Natural killer cell (primary cell): ENCODE measurements at regions not wholly inside any gene's neighbourhood (a gene's known extent, or its start where the extent isn't known, plus 50 kb on each side); places are given as distances from the start of the nearest gene placed in this dataset.

Experiments used
- ATAC-seq, 3 donors: fragments of 150-1000 bp in 2 of 3; fragments of 200-7000 bp in 1 of 3; cut with Tn5 transposase; 1 replicate in 1 of 3; 2 replicates in 2 of 3; pipeline ENCODE4 v1.10.0; 2021; ENCODE audit warnings: mild to moderate bottlenecking in 2 of 3, moderate library complexity in 2 of 3
- DNase-seq, 2 donors: peaks; one replicate each; pipeline versions ENCODE4 v3.0.0 to v3.0.0-alpha.2; 2013 to 2021; ENCODE audit warnings: mixed read lengths in 1 of 2
- H3K27ac ChIP-seq: one replicate; pipeline ENCODE4 v1.5.1; 2013; ENCODE audit warnings: mild to moderate bottlenecking, low read length
- H3K27me3 ChIP-seq: one replicate; pipeline ENCODE4 v1.6.1; 2013; ENCODE audit warnings: low read length; ENCODE audit not compliant: control insufficient read depth, insufficient read depth
- H3K36me3 ChIP-seq: one replicate; pipeline ENCODE4 v1.6.1; 2013; ENCODE audit warnings: low read length; ENCODE audit not compliant: control insufficient read depth, insufficient read depth
- H3K4me1 ChIP-seq: one replicate; pipeline ENCODE4 v1.6.1; 2013; ENCODE audit warnings: low read length; ENCODE audit not compliant: control insufficient read depth, insufficient read depth
- H3K4me3 ChIP-seq: one replicate; pipeline ENCODE4 v1.5.1; 2013; ENCODE audit warnings: low read length
- H3K9me3 ChIP-seq: one replicate; pipeline ENCODE4 v1.6.1; 2013; ENCODE audit warnings: low read length; ENCODE audit not compliant: control insufficient read depth, insufficient read depth
- H3K27ac Mint-ChIP-seq, 2 donors: one replicate each; pipeline ENCODE4 v1.8.0; 2022; ENCODE audit warnings: mild to moderate bottlenecking in 2 of 2, mixed read lengths in 2 of 2, moderate library complexity in 1 of 2
- H3K27me3 Mint-ChIP-seq, 2 donors: one replicate each; pipeline ENCODE4 v1.8.0; 2022; ENCODE audit warnings: low read depth in 2 of 2, mixed read lengths in 2 of 2
- H3K36me3 Mint-ChIP-seq: one replicate; pipeline ENCODE4 v1.8.0; 2022; ENCODE audit warnings: mixed read lengths
- H3K4me1 Mint-ChIP-seq, 2 donors: one replicate each; pipeline ENCODE4 v1.8.0; 2022; ENCODE audit warnings: mixed read lengths in 2 of 2
- H3K4me3 Mint-ChIP-seq: one replicate; pipeline ENCODE4 v1.8.0; 2022; ENCODE audit warnings: mild to moderate bottlenecking, moderate library complexity, mixed read lengths
- H3K9me3 Mint-ChIP-seq, 2 donors: one replicate each; pipeline ENCODE4 v1.8.0; 2022; ENCODE audit warnings: mixed read lengths in 2 of 2
- CTCF ChIP-seq: fragments of 200-600 bp; IDR thresholded peaks from one replicate; pipeline ENCODE4 v1.8.0; 2022; ENCODE audit warnings: antibody characterized with exemption
- WGBS: methylation state at CpG from one replicate; pipeline ENCODE4 v1.1.7; 2013; ENCODE audit warnings: missing lambda C conversion rate; ENCODE audit not compliant: insufficient coverage; 5-methylcytosine and 5-hydroxymethylcytosine counted together
- intact Hi-C: fragments of 100-400 bp; cut with micrococcal nuclease; formaldehyde crosslinking; loops from one replicate; pipeline ENCODE4 v1.14.2; 2022

DNA sequence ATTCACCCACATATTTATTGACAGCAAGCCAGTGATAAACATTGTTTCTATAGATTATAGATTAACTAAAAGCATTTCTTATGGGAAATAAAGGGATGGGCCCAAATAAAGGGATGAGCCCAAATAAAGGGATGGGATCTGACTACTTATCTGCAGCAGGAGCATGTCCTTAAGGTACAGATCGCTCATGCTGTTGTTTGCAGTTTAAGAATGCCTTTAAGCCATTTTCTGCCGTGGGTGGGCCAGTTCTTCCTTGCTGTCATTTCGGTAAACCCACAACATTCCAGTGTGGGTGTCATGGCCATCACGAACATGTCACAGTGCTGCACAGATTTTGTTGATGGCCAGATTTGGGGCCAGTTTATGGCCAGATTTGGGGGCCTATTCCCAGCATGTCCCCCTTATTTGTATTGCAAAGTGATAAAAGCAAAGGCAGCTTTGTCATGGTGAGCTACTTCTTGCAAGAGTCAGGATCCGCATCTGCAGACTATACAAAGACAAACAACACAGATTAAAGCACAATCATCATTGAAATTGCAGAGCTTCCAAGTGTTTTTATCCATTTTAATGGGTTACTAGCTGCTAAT lies 700.7 kb downstream of the LRFN5 start:
- DNase-seq (no peak), ATAC-seq (no peak)
- Mint-ChIP-seq H3K36me3 (peaks cover 20% of the 10 kb centered on the region), H3K4me1 (no peaks in the 10 kb centered on the region), H3K27me3 (no peaks in the 10 kb centered on the region), H3K27ac (no peak overlapping the region), H3K4me3 (no peak overlapping the region), H3K9me3 (peaks cover 10 to 16% of the 10 kb centered on the region in 2 donors)
- Histone ChIP-seq H3K4me3 (no peak overlapping the region), H3K4me1 (no peaks in the 10 kb centered on the region), H3K9me3 (peaks cover 14% of the 10 kb centered on the region), H3K36me3 (no peaks in the 10 kb centered on the region), H3K27ac (no peak overlapping the region), H3K27me3 (no peaks in the 10 kb centered on the region)
- TF ChIP-seq CTCF, result no peak
- 83% methylated on average over 4 of the region's 5 CpGs for WGBS
- intact Hi-C loops, result no loop called here

DNA sequence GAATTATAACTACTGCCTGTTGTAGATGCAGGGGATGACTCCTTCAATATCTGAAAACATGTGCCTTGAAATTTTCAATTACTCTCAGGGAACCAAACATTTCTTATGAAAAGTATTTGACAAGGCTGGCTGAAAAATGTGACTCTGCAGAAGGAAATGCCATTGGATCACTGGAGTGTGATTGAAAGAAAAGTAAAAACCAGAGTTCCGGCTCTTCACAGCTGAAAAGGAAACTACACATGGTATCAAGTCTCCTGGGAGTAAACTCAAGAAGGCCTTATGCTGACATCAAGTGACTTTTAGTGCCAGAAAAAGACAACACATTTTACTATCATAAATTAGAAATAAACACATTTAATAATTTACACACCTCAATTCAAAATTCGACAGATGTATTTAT lies 693.0 kb downstream of the LRFN5 start:
- intact Hi-C loops, result no loop called here
- DNase-seq, result no peak
- Histone ChIP-seq H3K27me3 (no peaks in the 10 kb centered on the region), H3K36me3 (no peaks in the 10 kb centered on the region), H3K4me1 (no peaks in the 10 kb centered on the region), H3K27ac (no peak overlapping the region), H3K9me3 (no peaks in the 10 kb centered on the region), H3K4me3 (no peak overlapping the region)
- peaks cover 7 to 16% of the 10 kb centered on the region in 2 donors for H3K9me3 Mint-ChIP-seq
- no peaks in the 10 kb centered on the region for H3K36me3 Mint-ChIP-seq
- no peak overlapping the region for H3K4me3 Mint-ChIP-seq
- no peaks in the 10 kb centered on the region for H3K4me1 Mint-ChIP-seq
- H3K27ac Mint-ChIP-seq, result no peak overlapping the region
- ATAC-seq, result no peak
- no peak for TF ChIP-seq CTCF
- no peaks in the 10 kb centered on the region for H3K27me3 Mint-ChIP-seq
- WGBS, result 29% methylated on average over 1 of the region's 2 CpGs

- no peaks in the 10 kb centered on the region for H3K27me3 ChIP-seq
- Mint-ChIP-seq H3K36me3 (no peaks in the 10 kb centered on the region), H3K27me3 (no peaks in the 10 kb centered on the region), H3K9me3 (peaks cover 6 to 17% of the 10 kb centered on the region in 2 donors), H3K4me3 (no peak overlapping the region), H3K4me1 (no peaks in the 10 kb centered on the region), H3K27ac (no peak overlapping the region)
- 57% methylated on average over 1 of the region's 1 CpG for WGBS
- H3K9me3 ChIP-seq, result no peaks in the 10 kb centered on the region
- no peak overlapping the region for H3K4me3 ChIP-seq
- no peak for DNase-seq
- intact Hi-C loops, result no loop called here
- ATAC-seq, result no peak
- no peaks in the 10 kb centered on the region for H3K4me1 ChIP-seq
- H3K36me3 ChIP-seq, result no peaks in the 10 kb centered on the region
- H3K27ac ChIP-seq, result no peak overlapping the region
- no peak for TF ChIP-seq CTCF
Observed at GRCh38 chr14:42293180-42293579, 686.5 kb downstream of the LRFN5 start.

- H3K27me3 Mint-ChIP-seq, result no peaks in the 10 kb centered on the region
- H3K36me3 Mint-ChIP-seq, result peaks cover 16% of the 10 kb centered on the region
- no peaks in the 10 kb centered on the region for H3K4me1 Mint-ChIP-seq
- no peaks in the 10 kb centered on the region for H3K36me3 ChIP-seq
- H3K4me1 ChIP-seq, result no peaks in the 10 kb centered on the region
- no peak overlapping the region for H3K4me3 Mint-ChIP-seq
- H3K4me3 ChIP-seq, result no peak overlapping the region
- H3K27me3 ChIP-seq, result no peaks in the 10 kb centered on the region
- DNase-seq, result no peak
- no CpG with 5 or more reads among the region's 2 CpGs for WGBS
- peaks cover 8 to 13% of the 10 kb centered on the region in 2 donors for H3K9me3 Mint-ChIP-seq
- H3K9me3 ChIP-seq, result no peaks in the 10 kb centered on the region
- TF ChIP-seq CTCF, result no peak
- no peak overlapping the region for H3K27ac Mint-ChIP-seq
- no peak overlapping the region for H3K27ac ChIP-seq
- ATAC-seq, result no peak
- intact Hi-C loops, result no loop called here
Observed at GRCh38 chr14:42277840-42278239, 671.2 kb downstream of the LRFN5 start.
